Fibroblast of lung (primary cell): ENCODE measurements at regions not wholly inside any gene's neighbourhood (a gene's known extent, or its start where the extent isn't known, plus 50 kb on each side); places are given as distances from the start of the nearest gene placed in this dataset.

Experiments used
- EZH2 ChIP-seq: IDR thresholded peaks from 2 replicates; pipeline ENCODE4 v1.5.1; 2012; ENCODE audit warnings: low read length, control low read depth, mild to moderate bottlenecking; ENCODE audit errors: missing control alignments
- TF ChIP-seq, protein P1 (sequence below), 2 donors: IDR thresholded peaks in 1 of 2; conservative IDR thresholded peaks in 1 of 2; 1 replicate in 1 of 2; 2 replicates in 1 of 2; pipeline ENCODE4 v1.5.1; 2011 to 2012; ENCODE audit warnings: low read length in 2 of 2, control low read depth in 1 of 2, inconsistent platforms in 1 of 2, low read depth in 1 of 2, mild to moderate bottlenecking in 1 of 2

DNA sequence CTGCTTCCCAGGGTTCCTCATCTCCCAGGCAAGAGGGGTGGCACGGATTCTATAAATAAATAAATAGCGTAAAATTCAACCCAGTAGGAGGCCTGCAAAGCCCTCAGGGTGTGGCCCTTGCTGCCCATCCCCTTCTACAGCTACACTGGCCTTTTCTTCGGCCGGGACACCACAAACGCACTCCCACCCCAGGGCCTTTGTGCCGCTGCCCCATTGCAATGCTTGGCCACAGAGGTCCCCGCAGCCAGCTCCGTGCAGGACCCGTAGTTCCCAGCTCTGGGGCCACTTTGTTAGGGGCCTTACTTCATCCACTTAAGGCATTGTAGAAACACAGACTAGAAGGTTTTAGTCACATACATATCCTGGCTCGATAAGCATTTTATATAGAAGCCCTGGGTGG, 151.2 kb downstream of the ERMARD start:
- TF ChIP-seq, protein P1, sequence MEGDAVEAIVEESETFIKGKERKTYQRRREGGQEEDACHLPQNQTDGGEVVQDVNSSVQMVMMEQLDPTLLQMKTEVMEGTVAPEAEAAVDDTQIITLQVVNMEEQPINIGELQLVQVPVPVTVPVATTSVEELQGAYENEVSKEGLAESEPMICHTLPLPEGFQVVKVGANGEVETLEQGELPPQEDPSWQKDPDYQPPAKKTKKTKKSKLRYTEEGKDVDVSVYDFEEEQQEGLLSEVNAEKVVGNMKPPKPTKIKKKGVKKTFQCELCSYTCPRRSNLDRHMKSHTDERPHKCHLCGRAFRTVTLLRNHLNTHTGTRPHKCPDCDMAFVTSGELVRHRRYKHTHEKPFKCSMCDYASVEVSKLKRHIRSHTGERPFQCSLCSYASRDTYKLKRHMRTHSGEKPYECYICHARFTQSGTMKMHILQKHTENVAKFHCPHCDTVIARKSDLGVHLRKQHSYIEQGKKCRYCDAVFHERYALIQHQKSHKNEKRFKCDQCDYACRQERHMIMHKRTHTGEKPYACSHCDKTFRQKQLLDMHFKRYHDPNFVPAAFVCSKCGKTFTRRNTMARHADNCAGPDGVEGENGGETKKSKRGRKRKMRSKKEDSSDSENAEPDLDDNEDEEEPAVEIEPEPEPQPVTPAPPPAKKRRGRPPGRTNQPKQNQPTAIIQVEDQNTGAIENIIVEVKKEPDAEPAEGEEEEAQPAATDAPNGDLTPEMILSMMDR (conservative IDR thresholded peaks at IDR 0.05 in 1 of 2, IDR thresholded peaks at IDR 0.05 in 1 of 2; ENCODE audit: low read depth in 1 of 2, low read length in 2 of 2), result no peak
- TF ChIP-seq EZH2, result no peak
